Ovary (tissue), 7 donors: ENCODE measurements at regions not wholly inside any gene's neighbourhood (a gene's known extent, or its start where the extent isn't known, plus 50 kb on each side); places are given as distances from the start of the nearest gene placed in this dataset.

Experiments
- DNase-seq, 5 donors: peaks; one replicate each; pipeline ENCODE4 v3.0.0-alpha.2; 2019 to 2020
- H3K27ac ChIP-seq, 2 donors: fragments of 200-600 bp; one replicate each; pipeline versions ENCODE4 v1.5.1 to v1.8.0; 2019 to 2022
- H3K27me3 ChIP-seq: fragments of 200-600 bp; one replicate; pipeline ENCODE4 v1.8.0; 2022
- H3K36me3 ChIP-seq: fragments of 200-600 bp; sonication (generic); one replicate; pipeline ENCODE4 v1.5.1; 2019
- H3K4me1 ChIP-seq: one replicate; pipeline ENCODE4 v1.8.1; 2013; ENCODE audit warnings: mild to moderate bottlenecking, moderate library complexity; ENCODE audit not compliant: insufficient read depth
- H3K4me3 ChIP-seq: fragments of 200-600 bp; sonication (generic); one replicate; pipeline ENCODE4 v1.5.1; 2017
- H3K9me3 ChIP-seq, 2 donors: fragments of 200-600 bp in 1 of 2; sonication (generic) in 1 of 2; one replicate each; pipeline versions ENCODE4 v1.5.1 to v1.8.1; 2013 to 2019; ENCODE audit warnings: mild to moderate bottlenecking in 1 of 2, moderate library complexity in 1 of 2
- EP300 ChIP-seq: sonication (generic); formaldehyde crosslinking; IDR thresholded peaks from one replicate; pipeline ENCODE4 v1.6.1; 2017; ENCODE audit warnings: antibody characterized with exemption
- POLR2A ChIP-seq: fragments of 450-650 bp; IDR thresholded peaks from one replicate; pipeline ENCODE4 v1.6.1; 2017; ENCODE audit warnings: antibody characterized with exemption, mild to moderate bottlenecking, moderate library complexity
- WGBS, 3 donors: extraction: QIAGEN DNeasy Blood & Tissue Kit in 1 of 3; methylation state at CpG; one replicate each; pipeline versions ENCODE4 v1.1.5 to v1.1.7; 2013 to 2017; 5-methylcytosine and 5-hydroxymethylcytosine counted together
- intact Hi-C, 4 donors: fragments of 100-400 bp; cut with DNase I; formaldehyde crosslinking; loops; one replicate each; pipeline versions ENCODE4 v1.11.0 to v1.15.1; 2022 to 2023
- TF ChIP-seq, protein P1 (sequence below), 3 donors: fragments of 450-650 bp in 2 of 3; fragments of 200-600 bp in 1 of 3; IDR thresholded peaks; one replicate each; pipeline versions ENCODE4 v1.5.1 to v1.8.0; 2016 to 2022; ENCODE audit warnings: antibody characterized with exemption in 3 of 3, mild to moderate bottlenecking in 1 of 3
- donor health status: DM: no; HTN: no; CAD: no; lungs with moderate emphysema.
- donor health status: DM: no; HTN: no; CAD: no.
- donor health status: Bipolar disorder and iron deficiency.
- donor health status: DM: no; HTN: no; CAD: no.
- donor health status: DM: yes; HTN: yes; CAD: no.

GRCh38 chr7:132650498-132650897 lies 74.2 kb upstream of the PLXNA4 start:
- 2 to 19% (median 3%) methylated on average over 3 of the region's 3 CpGs for WGBS, 3 donors
- Histone ChIP-seq H3K4me1 (no peaks in the 10 kb centered on the region), H3K36me3 (no peaks in the 10 kb centered on the region), H3K4me3 (no peak overlapping the region), H3K27ac (no peak overlapping the region), H3K27me3 (no peaks in the 10 kb centered on the region), H3K9me3 (no peaks in the 10 kb centered on the region)
- intact Hi-C loops = no loop called here
- TF ChIP-seq EP300 = no peak
- no peak for TF ChIP-seq POLR2A
- TF ChIP-seq, protein P1, sequence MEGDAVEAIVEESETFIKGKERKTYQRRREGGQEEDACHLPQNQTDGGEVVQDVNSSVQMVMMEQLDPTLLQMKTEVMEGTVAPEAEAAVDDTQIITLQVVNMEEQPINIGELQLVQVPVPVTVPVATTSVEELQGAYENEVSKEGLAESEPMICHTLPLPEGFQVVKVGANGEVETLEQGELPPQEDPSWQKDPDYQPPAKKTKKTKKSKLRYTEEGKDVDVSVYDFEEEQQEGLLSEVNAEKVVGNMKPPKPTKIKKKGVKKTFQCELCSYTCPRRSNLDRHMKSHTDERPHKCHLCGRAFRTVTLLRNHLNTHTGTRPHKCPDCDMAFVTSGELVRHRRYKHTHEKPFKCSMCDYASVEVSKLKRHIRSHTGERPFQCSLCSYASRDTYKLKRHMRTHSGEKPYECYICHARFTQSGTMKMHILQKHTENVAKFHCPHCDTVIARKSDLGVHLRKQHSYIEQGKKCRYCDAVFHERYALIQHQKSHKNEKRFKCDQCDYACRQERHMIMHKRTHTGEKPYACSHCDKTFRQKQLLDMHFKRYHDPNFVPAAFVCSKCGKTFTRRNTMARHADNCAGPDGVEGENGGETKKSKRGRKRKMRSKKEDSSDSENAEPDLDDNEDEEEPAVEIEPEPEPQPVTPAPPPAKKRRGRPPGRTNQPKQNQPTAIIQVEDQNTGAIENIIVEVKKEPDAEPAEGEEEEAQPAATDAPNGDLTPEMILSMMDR (IDR thresholded peaks at IDR 0.05) = no peak
- no peak for DNase-seq

DNA sequence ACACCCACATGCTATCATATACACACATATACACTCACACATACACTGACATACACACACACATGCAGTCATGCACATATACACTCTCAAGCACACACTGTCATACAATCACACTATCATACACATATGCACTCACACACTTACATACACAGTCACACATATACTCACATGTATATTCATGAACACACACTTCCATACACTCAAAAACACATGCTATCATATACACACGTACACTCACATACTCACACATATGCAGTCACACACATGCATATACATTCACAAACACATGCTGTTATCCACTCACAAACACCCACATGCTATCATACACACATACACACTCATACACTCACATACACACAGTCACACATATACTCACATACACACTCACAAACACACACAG lies 71.0 kb upstream of the PLXNA4 start:
- Histone ChIP-seq H3K4me3 (no peak overlapping the region), H3K9me3 (no peaks in the 10 kb centered on the region), H3K4me1 (no peaks in the 10 kb centered on the region), H3K27me3 (no peaks in the 10 kb centered on the region), H3K27ac (no peak overlapping the region), H3K36me3 (no peaks in the 10 kb centered on the region)
- intact Hi-C loops = no loop called here
- whole genome bisulfite sequencing, 3 donors = 93 to 96% (median 94%) methylated on average over 1 of the region's 1 CpG
- no peak for DNase-seq
- TF ChIP-seq POLR2A = no peak
- no peak for TF ChIP-seq EP300

DNA sequence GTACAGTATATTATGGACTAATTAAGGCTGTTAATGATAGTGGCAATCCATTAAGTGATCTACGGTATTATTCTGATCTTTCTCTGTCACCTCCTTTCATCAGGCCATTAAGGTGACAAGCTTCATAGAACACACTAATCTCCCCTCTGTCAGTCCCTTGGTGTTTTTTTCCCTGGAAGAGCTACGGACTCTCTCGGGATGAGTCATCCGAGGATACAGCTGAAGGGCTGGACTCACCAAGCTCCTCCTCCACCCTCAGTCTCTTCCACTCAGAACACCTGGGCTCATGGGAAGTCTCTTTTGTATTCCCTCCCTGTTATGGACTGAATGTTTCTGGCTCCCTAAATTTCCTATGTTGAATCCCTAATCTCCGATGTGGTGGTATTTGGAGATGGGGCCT lies 69.8 kb upstream of the PLXNA4 start:
- Histone ChIP-seq H3K27me3 (no peaks in the 10 kb centered on the region), H3K27ac (no peak overlapping the region), H3K4me3 (no peak overlapping the region), H3K36me3 (no peaks in the 10 kb centered on the region), H3K4me1 (no peaks in the 10 kb centered on the region), H3K9me3 (no peaks in the 10 kb centered on the region)
- WGBS, 3 donors = 48 to 61% (median 52%) methylated on average over 5 of the region's 5 CpGs
- TF ChIP-seq EP300 (no peak), POLR2A (no peak)
- TF ChIP-seq, protein P1 (IDR thresholded peaks at IDR 0.05) = no peak
- intact Hi-C loops = no loop called here
- no peak for DNase-seq

DNA sequence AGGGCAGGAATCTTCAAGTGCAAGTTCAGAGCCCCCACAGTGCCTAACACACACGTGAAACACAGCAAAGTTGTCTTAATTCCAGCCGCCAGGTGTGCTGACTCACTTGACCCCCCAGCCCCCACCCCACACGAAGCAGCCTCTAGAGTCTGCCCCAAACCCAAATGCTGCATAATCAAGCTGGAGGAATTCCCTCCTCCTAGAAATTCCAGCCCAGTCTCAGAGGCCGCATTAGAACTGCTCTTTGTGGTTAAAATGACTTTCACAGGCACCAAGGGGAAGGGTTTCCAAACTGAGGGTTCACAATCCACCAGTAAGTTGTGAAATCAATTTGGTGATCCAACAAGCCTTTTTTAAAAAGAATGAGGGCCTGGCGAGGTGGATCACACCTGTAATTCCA lies 67.0 kb upstream of the PLXNA4 start:
- no peak overlapping the region for H3K4me3 ChIP-seq
- no peak overlapping the region for H3K27ac ChIP-seq
- WGBS, 3 donors = 63 to 68% (median 67%) methylated on average over 5 of the region's 5 CpGs
- DNase-seq = no peak
- TF ChIP-seq POLR2A (no peak), EP300 (no peak)
- TF ChIP-seq, protein P1 (IDR thresholded peaks at IDR 0.05) = no peak
- no peaks in the 10 kb centered on the region for H3K27me3 ChIP-seq
- no peaks in the 10 kb centered on the region for H3K4me1 ChIP-seq
- H3K36me3 ChIP-seq = no peaks in the 10 kb centered on the region
- no peaks in the 10 kb centered on the region for H3K9me3 ChIP-seq
- intact Hi-C loops = no loop called here

GRCh38 chr7:132641238-132641637 lies 65.0 kb upstream of the PLXNA4 start:
- no peak for DNase-seq
- 95 to 100% (median 97%) methylated on average over 1 of the region's 1 CpG for WGBS, 3 donors
- no peak overlapping the region for H3K4me3 ChIP-seq
- H3K27me3 ChIP-seq = no peaks in the 10 kb centered on the region
- H3K36me3 ChIP-seq = no peaks in the 10 kb centered on the region
- H3K4me1 ChIP-seq = no peaks in the 10 kb centered on the region
- no peaks in the 10 kb centered on the region for H3K9me3 ChIP-seq
- intact Hi-C loops = no loop called here
- no peak overlapping the region for H3K27ac ChIP-seq
- TF ChIP-seq, protein P1 (IDR thresholded peaks at IDR 0.05) = no peak
- TF ChIP-seq POLR2A = no peak
- TF ChIP-seq EP300 = no peak
